ENCODE measurements at regions not wholly inside any gene's neighbourhood (a gene's known extent, or its start where the extent isn't known, plus 50 kb on each side); places are given as distances from the start of the nearest gene placed in this dataset.

GRCh38 chr2:103103678-103104077 lies 341.8 kb downstream of the TMEM182 start:
- TF ChIP-seq FOXP2 (optimal IDR thresholded peaks at IDR 0.05; ENCODE audit: borderline replicate concordance, extremely low read depth, extremely low read length, insufficient read depth) (no peak), TAF1 (IDR thresholded peaks at IDR 0.05; ENCODE audit: borderline replicate concordance, insufficient read depth, low read length) (no peak), REST (IDR thresholded peaks at IDR 0.05; ENCODE audit: insufficient read depth in 1 of 2, low read depth in 2 of 2, low read length in 2 of 2) (no peak), SIN3A (IDR thresholded peaks at IDR 0.05; ENCODE audit: borderline replicate concordance, insufficient read depth, low read length) (no peak), POLR2AphosphoS5 (IDR thresholded peaks at IDR 0.05; ENCODE audit: low read depth, low read length) (no peak)

GRCh38 chr2:103119352-103119751 lies 357.5 kb downstream of the TMEM182 start:
- no peak for TF ChIP-seq TAF1 (IDR thresholded peaks at IDR 0.05; ENCODE audit: borderline replicate concordance, insufficient read depth, low read length)
- TF ChIP-seq REST (IDR thresholded peaks at IDR 0.05; ENCODE audit: insufficient read depth in 1 of 2, low read depth in 2 of 2, low read length in 2 of 2): no peak
- no peak for TF ChIP-seq SIN3A (IDR thresholded peaks at IDR 0.05; ENCODE audit: borderline replicate concordance, insufficient read depth, low read length)
- TF ChIP-seq POLR2AphosphoS5 (IDR thresholded peaks at IDR 0.05; ENCODE audit: low read depth, low read length): no peak
- TF ChIP-seq FOXP2 (optimal IDR thresholded peaks at IDR 0.05; ENCODE audit: borderline replicate concordance, extremely low read depth, extremely low read length, insufficient read depth): no peak

- TF ChIP-seq TAF1 (IDR thresholded peaks at IDR 0.05; ENCODE audit: borderline replicate concordance, insufficient read depth, low read length) (no peak), POLR2AphosphoS5 (IDR thresholded peaks at IDR 0.05; ENCODE audit: low read depth, low read length) (no peak), REST (IDR thresholded peaks at IDR 0.05; ENCODE audit: insufficient read depth in 1 of 2, low read depth in 2 of 2, low read length in 2 of 2) (no peak), SIN3A (IDR thresholded peaks at IDR 0.05; ENCODE audit: borderline replicate concordance, insufficient read depth, low read length) (no peak), FOXP2 (optimal IDR thresholded peaks at IDR 0.05; ENCODE audit: borderline replicate concordance, extremely low read depth, extremely low read length, insufficient read depth) (no peak)
Observed at GRCh38 chr2:103121106-103121505, 359.3 kb downstream of the TMEM182 start.

GRCh38 chr2:103123516-103123915 lies 361.7 kb downstream of the TMEM182 start:
- no peak for TF ChIP-seq REST (IDR thresholded peaks at IDR 0.05; ENCODE audit: insufficient read depth in 1 of 2, low read depth in 2 of 2, low read length in 2 of 2)
- no peak for TF ChIP-seq FOXP2 (optimal IDR thresholded peaks at IDR 0.05; ENCODE audit: borderline replicate concordance, extremely low read depth, extremely low read length, insufficient read depth)
- TF ChIP-seq POLR2AphosphoS5 (IDR thresholded peaks at IDR 0.05; ENCODE audit: low read depth, low read length): no peak
- no peak for TF ChIP-seq TAF1 (IDR thresholded peaks at IDR 0.05; ENCODE audit: borderline replicate concordance, insufficient read depth, low read length)
- TF ChIP-seq SIN3A (IDR thresholded peaks at IDR 0.05; ENCODE audit: borderline replicate concordance, insufficient read depth, low read length): no peak

- no peak for TF ChIP-seq FOXP2 (optimal IDR thresholded peaks at IDR 0.05; ENCODE audit: borderline replicate concordance, extremely low read depth, extremely low read length, insufficient read depth)
- no peak for TF ChIP-seq POLR2AphosphoS5 (IDR thresholded peaks at IDR 0.05; ENCODE audit: low read depth, low read length)
- no peak for TF ChIP-seq REST (IDR thresholded peaks at IDR 0.05; ENCODE audit: insufficient read depth in 1 of 2, low read depth in 2 of 2, low read length in 2 of 2)
- TF ChIP-seq SIN3A (IDR thresholded peaks at IDR 0.05; ENCODE audit: borderline replicate concordance, insufficient read depth, low read length): no peak
- TF ChIP-seq TAF1 (IDR thresholded peaks at IDR 0.05; ENCODE audit: borderline replicate concordance, insufficient read depth, low read length): no peak
Observed at GRCh38 chr2:103130857-103131256, 369.0 kb downstream of the TMEM182 start.
